GM19438 (cell line): ENCODE measurements at regions not wholly inside any gene's neighbourhood (a gene's known extent, or its start where the extent isn't known, plus 50 kb on each side); places are given as distances from the start of the nearest gene placed in this dataset.

Experiments used
- ATAC-seq: cut with Tn5 transposase; IDR thresholded peaks from one replicate; pipeline ENCODE4 v1.9.1; 2021; ENCODE audit warnings: low read depth; ENCODE audit not compliant: unreplicated experiment

GRCh38 chr9:95735701-95736100 is 139.8 kb upstream of the ERCC6L2 start:
- ATAC-seq = no peak

DNA sequence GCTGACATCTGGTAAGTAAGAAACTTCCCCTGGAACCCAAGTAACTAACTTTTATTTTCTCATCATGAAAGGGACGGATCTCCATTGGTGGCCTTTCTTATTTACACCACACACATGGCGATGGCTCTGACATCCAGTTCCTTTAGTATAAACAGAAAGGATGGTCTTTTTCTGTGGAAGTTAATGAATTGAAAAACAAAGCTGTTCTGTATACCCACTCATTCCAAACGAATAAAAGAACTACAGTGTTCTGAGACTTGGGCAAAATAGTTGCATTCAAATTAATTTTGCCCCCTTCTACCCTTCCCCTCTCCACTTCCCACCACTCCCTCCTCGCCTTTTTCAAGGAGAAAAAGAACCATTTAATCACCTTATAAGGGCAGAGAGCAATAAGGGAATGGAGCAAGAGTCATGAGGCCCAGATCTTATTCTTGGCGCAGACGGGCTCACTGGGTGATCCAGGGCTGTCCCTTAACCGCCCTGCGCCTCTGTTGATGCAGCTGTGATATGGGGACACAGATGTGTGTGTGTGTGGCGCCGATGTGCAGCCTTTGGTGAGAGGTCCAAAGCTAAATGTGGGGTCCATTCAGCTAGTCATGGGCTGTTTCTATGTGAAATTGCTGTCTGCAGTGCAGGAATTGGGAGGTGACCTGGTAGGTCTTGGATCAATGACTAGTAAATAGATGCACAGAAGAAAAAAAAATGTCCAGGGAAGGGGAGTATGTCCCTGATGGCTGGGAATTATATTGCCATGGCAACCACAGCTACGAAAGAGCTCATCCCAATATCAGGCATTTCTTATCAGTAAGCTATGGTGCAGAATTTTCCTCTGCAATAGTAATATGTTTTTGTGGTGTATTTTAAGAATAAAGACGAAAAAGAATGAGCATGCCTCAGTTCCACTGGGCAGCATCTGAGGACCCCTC is 141.5 kb upstream of the ERCC6L2 start:
- no peak for ATAC-seq

- ATAC-seq = no peak
Measured at GRCh38 chr9:95732802-95733688, 142.4 kb upstream of the ERCC6L2 start.

GRCh38 chr9:95731876-95732275 is 143.6 kb upstream of the ERCC6L2 start:
- ATAC-seq = no peak

GRCh38 chr9:95729669-95730368 is 145.7 kb upstream of the ERCC6L2 start:
- no peak for ATAC-seq

- no peak for ATAC-seq
Measured at GRCh38 chr9:95729046-95729445, 146.4 kb upstream of the ERCC6L2 start.

DNA sequence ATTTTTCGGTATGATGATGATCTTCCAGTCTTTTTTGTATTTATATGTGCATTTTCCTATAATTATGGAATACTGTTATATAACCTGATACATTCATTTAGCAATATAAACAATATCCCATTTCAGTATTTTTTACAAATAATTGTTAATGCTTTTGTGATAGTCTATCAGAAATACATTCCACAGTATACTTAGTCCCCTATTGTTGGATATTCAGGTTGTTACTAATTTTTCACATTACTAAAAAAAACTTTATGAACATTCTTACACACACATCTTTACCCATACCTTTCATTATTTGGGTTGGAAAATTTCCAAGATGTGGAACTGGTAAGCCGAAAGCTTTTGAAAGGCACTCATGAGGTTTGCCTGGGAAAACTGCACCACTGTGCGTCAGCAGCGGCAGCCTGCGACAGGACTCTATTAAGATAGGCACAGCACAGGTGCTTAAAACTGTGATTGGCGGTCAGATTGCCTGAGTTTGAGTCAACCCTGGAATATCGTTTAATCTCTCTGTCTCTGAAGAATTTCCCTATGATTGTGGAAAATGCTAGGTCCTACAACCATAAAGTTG is 147.5 kb upstream of the ERCC6L2 start:
- ATAC-seq = no peak

DNA sequence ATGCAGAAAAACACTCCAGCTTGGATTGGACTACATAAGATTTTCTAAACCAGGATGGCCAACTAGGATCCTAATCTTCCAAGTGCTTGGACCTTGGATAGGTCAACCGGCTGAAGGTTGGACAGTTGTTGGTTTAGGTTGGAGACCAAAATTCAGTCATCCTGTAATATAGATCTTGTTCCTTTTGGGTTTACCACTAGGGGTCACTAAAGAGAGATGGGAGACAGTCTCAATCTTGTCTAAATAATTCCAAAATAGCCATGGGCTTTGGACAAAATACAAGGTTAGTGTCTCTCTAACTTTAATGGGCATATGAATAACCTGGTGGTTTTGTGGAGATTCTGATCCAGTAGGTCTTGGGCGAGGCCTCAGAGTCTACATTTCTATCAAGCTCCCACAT is 148.7 kb upstream of the ERCC6L2 start:
- no peak for ATAC-seq

DNA sequence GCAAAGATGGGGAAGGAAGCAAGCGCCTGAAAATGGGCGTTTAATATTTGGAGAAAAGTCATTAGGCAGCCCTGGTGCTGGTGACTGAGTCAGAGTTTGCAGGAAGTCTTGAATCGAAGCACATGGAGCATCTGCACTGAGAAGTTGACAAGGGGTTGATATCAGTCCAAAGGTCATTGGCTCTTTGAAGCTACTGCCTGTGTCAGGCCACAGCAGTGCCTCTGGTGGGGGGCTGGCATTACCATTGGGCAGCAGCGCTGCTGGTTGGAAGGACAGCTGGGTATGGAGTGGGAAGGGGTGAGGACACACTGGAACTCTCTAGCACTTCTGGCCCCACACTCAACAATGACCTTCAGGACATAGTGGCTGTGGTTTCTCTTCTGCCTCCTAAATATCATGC is 150.4 kb upstream of the ERCC6L2 start:
- ATAC-seq = no peak

DNA sequence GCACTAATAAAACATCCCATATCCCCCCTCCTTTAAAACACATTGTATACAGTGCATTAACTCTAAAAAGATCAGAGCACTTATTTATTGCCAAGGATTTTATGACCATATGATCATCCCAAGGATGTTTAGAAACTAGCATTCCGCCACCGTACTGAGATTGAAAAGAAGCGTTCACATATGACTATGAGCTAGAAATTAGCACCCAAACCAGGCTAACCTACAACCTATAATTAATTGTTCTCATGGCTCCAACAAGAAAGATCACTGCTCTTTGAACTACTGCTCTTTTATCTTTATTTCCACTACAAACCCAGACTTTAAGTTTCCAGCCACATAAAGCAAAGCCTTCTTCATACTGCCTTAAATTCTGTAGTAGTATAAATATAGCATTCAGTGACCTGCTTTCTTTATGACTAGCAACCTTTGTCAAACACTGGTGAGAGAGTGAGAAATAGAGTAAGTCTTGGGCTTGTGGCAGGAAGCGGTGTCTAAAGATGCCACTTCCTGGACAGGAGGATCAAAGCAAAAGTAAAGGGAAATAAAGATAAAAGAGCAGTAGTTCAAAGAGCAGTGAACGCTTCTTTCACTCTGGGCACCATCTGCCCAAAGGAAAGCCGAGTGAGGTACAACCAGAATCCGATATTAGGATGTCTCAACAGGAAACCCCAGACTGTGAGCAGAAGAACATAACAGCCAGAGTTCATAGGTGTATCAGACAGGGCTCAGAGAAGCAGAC is 151.1 kb upstream of the ERCC6L2 start:
- peak; percentile 90 for ATAC-seq

DNA sequence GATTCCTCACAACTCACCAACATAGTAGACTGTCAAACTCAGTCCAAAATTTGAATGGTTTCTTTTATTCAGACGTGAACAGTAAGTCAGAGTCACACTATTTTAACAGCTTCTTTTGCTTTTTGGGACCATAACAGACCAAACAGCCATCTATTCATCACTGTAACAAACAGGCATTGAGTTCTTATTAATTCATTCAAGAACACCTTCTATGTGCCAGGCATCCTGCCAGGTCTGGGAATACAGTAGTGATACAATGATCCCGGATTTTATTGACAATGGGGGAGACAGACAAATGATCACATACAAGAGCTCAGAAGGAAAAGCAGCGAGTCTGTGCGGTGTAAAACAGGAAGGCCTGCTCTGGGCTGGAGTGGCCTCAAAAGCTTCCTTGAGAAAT is 153.3 kb upstream of the ERCC6L2 start:
- ATAC-seq = no peak

DNA sequence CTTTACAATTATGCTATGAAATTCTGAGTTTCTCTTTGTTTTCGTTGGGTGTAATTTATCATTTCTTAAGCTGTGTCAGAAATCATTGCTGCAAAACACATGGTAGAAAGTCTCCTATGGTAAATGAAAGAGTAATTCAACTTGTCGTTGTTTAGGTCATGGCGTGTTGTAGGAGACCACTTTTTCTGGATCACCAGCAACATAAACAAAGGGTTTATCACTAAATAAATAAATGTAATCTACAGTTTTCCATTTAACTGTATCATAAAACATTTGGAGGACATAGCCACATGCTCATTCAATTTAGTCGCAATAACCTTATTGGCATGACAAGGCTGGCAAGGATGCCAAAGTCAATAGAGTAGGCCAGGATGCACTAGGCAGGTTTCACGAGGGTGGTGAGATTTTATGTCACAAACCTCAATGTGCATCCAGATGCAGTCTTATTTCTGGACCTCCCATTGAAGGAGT is 154.4 kb upstream of the ERCC6L2 start:
- ATAC-seq = no peak

GRCh38 chr9:95720496-95720895 is 155.0 kb upstream of the ERCC6L2 start:
- no peak for ATAC-seq

GRCh38 chr9:95719354-95719753 is 156.1 kb upstream of the ERCC6L2 start:
- no peak for ATAC-seq

- no peak for ATAC-seq
Measured at GRCh38 chr9:95718263-95718662, 157.2 kb upstream of the ERCC6L2 start.

DNA sequence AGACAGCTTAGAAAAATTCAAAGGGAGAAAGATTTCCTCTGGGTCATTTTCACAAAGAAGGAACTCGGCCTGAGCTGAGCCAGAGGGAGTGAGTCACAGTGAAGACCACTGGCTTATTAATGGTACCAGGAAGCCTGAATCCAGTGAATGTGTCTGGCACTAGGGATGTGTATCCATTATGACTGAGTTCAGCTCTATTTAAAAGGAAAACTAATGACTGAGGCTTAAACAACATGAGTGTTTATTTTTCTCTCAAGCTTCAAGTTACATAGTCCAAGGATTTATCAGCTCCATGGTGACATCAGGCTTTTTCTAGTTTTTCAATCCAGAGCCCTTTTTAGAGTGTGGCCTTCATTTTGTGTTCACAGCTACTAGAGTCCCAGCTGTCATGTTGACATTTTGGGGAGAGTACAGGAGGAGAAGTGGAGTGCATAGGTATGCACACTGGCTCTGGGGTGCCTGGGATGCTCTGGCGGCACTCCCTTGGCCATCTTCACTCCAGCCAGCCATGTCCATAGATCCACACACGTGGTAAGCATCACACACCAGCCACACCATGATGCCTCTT is 159.5 kb upstream of the ERCC6L2 start:
- no peak for ATAC-seq

- ATAC-seq = no peak
Measured at GRCh38 chr9:95710446-95710845, 165.0 kb upstream of the ERCC6L2 start.

GRCh38 chr9:95696701-95697100 is 178.8 kb upstream of the ERCC6L2 start:
- no peak for ATAC-seq

GRCh38 chr9:95691435-95691834 is 174.7 kb upstream of the PTCH1 start:
- ATAC-seq = no peak
